ENCODE measurements at regions not wholly inside any gene's neighbourhood (a gene's known extent, or its start where the extent isn't known, plus 50 kb on each side); places are given as distances from the start of the nearest gene placed in this dataset.

GRCh38 chr5:125257057-125257972 lies 510.9 kb upstream of the ZNF608 start:
- no peak for DNase-seq (ENCODE audit: low spot score)
- ChIA-PET POLR2A (no interaction called here), CTCF (ENCODE audit: low intra/inter-chr PET ratio, low total read pairs) (no interaction called here)
- no peak overlapping the region for H3K27ac ChIP-seq (ENCODE audit: extremely low read length, insufficient read depth, low read length)
- ATAC-seq = no peak
- no peak overlapping the region for H3K4me2 ChIP-seq (ENCODE audit: low read depth, low read length)
- no TSS peak for BruUV-seq (replicated peaks)
- no peaks in the 10 kb centered on the region for H3K79me2 ChIP-seq (ENCODE audit: insufficient read depth, low read length)
- FAIRE-seq = no peak
- WGBS (ENCODE audit: low lambda C conversion rate) = 41% methylated on average over 4 of the region's 4 CpGs
- no peaks in the 10 kb centered on the region for H3K4me1 ChIP-seq (ENCODE audit: insufficient read depth, low read length)
- peaks cover 44% of the 10 kb centered on the region for H3K9me3 ChIP-seq (ENCODE audit: low read length)
- H3K9ac ChIP-seq (ENCODE audit: insufficient read depth, low read depth, low read length) = no peak overlapping the region
- in situ Hi-C loops (cut with HindIII; ENCODE audit: extremely low pct_ligation_motif_present, low pct_unique_long_range_greater_than_20kb) = no loop called here
- intact Hi-C loops (cut with micrococcal nuclease; ENCODE audit: unreplicated experiment) = no loop called here
- H3K4me3 ChIP-seq (replicated peaks in 1 of 3; ENCODE audit: insufficient read depth in 1 of 3, low read depth in 2 of 3, low read length in 3 of 3) = no peak overlapping the region
- TF ChIP-seq CBX1 (IDR thresholded peaks at IDR 0.05; ENCODE audit: low read depth) (no peak), ZNF572 (CRISPR knock-in tag; IDR thresholded peaks at IDR 0.05) (no peak), ZNF3 (CRISPR knock-in tag; IDR thresholded peaks at IDR 0.05) (no peak), FOXM1 (CRISPR knock-in tag; IDR thresholded peaks at IDR 0.05) (no peak), SMAD9 (CRISPR knock-in tag; IDR thresholded peaks at IDR 0.05) (no peak), ISL2 (CRISPR knock-in tag; IDR thresholded peaks at IDR 0.05) (no peak), SMARCC2 (IDR thresholded peaks at IDR 0.05) (no peak), ELK4 (CRISPR knock-in tag; IDR thresholded peaks at IDR 0.05; ENCODE audit: borderline replicate concordance) (no peak), U2AF1 (optimal IDR thresholded peaks at IDR 0.05; ENCODE audit: low read depth, low read length) (no peak), TAF1 (CRISPR knock-in tag; IDR thresholded peaks at IDR 0.05) (no peak), MXD3 (CRISPR knock-in tag; IDR thresholded peaks at IDR 0.05) (no peak), ZNF432 (CRISPR knock-in tag; IDR thresholded peaks at IDR 0.05; ENCODE audit: borderline replicate concordance) (no peak)
- no peaks in the 10 kb centered on the region for H3K27me3 ChIP-seq (ENCODE audit: control insufficient read depth in 1 of 2, insufficient read depth in 2 of 2, low read length in 2 of 2)
- H3K36me3 ChIP-seq (replicated peaks in 1 of 2; ENCODE audit: control insufficient read depth in 1 of 2, insufficient read depth in 2 of 2, low read length in 2 of 2) = no peaks in the 10 kb centered on the region
- no peaks in the 10 kb centered on the region for H4K20me1 ChIP-seq (ENCODE audit: insufficient read depth, low read length)
- H2AFZ ChIP-seq (ENCODE audit: low read length) = no peak overlapping the region

All from HepG2 (cell line).